Ovary (tissue), 7 donors: ENCODE measurements at regions not wholly inside any gene's neighbourhood (a gene's known extent, or its start where the extent isn't known, plus 50 kb on each side); places are given as distances from the start of the nearest gene placed in this dataset.

Experiments used
- DNase-seq, 5 donors: peaks; one replicate each; pipeline ENCODE4 v3.0.0-alpha.2; 2019 to 2020
- H3K27ac ChIP-seq, 2 donors: fragments of 200-600 bp; one replicate each; pipeline versions ENCODE4 v1.5.1 to v1.8.0; 2019 to 2022
- H3K27me3 ChIP-seq: fragments of 200-600 bp; one replicate; pipeline ENCODE4 v1.8.0; 2022
- H3K36me3 ChIP-seq: fragments of 200-600 bp; sonication (generic); one replicate; pipeline ENCODE4 v1.5.1; 2019
- H3K4me1 ChIP-seq: one replicate; pipeline ENCODE4 v1.8.1; 2013; ENCODE audit warnings: mild to moderate bottlenecking, moderate library complexity; ENCODE audit not compliant: insufficient read depth
- H3K4me3 ChIP-seq: fragments of 200-600 bp; sonication (generic); one replicate; pipeline ENCODE4 v1.5.1; 2017
- H3K9me3 ChIP-seq, 2 donors: fragments of 200-600 bp in 1 of 2; sonication (generic) in 1 of 2; one replicate each; pipeline versions ENCODE4 v1.5.1 to v1.8.1; 2013 to 2019; ENCODE audit warnings: mild to moderate bottlenecking in 1 of 2, moderate library complexity in 1 of 2
- EP300 ChIP-seq: sonication (generic); formaldehyde crosslinking; IDR thresholded peaks from one replicate; pipeline ENCODE4 v1.6.1; 2017; ENCODE audit warnings: antibody characterized with exemption
- POLR2A ChIP-seq: fragments of 450-650 bp; IDR thresholded peaks from one replicate; pipeline ENCODE4 v1.6.1; 2017; ENCODE audit warnings: antibody characterized with exemption, mild to moderate bottlenecking, moderate library complexity
- WGBS, 3 donors: extraction: QIAGEN DNeasy Blood & Tissue Kit in 1 of 3; methylation state at CpG; one replicate each; pipeline versions ENCODE4 v1.1.5 to v1.1.7; 2013 to 2017; 5-methylcytosine and 5-hydroxymethylcytosine counted together
- intact Hi-C, 4 donors: fragments of 100-400 bp; cut with DNase I; formaldehyde crosslinking; loops; one replicate each; pipeline versions ENCODE4 v1.11.0 to v1.15.1; 2022 to 2023
- TF ChIP-seq, protein P1 (sequence below), 3 donors: fragments of 450-650 bp in 2 of 3; fragments of 200-600 bp in 1 of 3; IDR thresholded peaks; one replicate each; pipeline versions ENCODE4 v1.5.1 to v1.8.0; 2016 to 2022; ENCODE audit warnings: antibody characterized with exemption in 3 of 3, mild to moderate bottlenecking in 1 of 3
- donor health status: DM: no; HTN: no; CAD: no; lungs with moderate emphysema.
- donor health status: DM: no; HTN: no; CAD: no.
- donor health status: Bipolar disorder and iron deficiency.
- donor health status: DM: no; HTN: no; CAD: no.
- donor health status: DM: yes; HTN: yes; CAD: no.

DNA sequence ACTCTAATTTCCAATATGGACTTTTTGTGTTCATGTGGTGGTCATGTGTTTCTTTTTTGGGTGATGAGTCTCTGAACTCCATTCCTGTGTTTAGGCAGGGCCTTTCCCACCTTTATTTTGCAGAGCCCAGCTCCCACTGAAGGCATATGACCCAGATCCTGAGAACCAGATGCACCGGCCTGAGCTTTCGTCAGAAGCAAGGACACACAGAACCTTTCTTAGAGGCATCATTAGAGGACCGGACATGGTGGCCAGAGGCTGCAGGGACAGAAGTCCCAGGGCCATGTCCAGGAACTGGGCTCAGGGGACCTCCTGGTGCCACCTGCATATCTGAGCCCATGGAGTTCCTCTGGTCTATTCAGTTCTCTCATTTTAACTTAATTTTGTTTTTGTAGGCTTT, 200.9 kb upstream of the ZNF32 start:
- Histone ChIP-seq H3K36me3 (no peaks in the 10 kb centered on the region), H3K27ac (no peak overlapping the region), H3K27me3 (no peaks in the 10 kb centered on the region), H3K4me1 (peaks cover 8% of the 10 kb centered on the region), H3K4me3 (no peak overlapping the region), H3K9me3 (no peaks in the 10 kb centered on the region)
- intact Hi-C loops: no loop called here
- no peak for DNase-seq
- whole genome bisulfite sequencing, 3 donors: 95 to 97% (median 96%) methylated on average over 3 of the region's 3 CpGs
- TF ChIP-seq, protein P1, sequence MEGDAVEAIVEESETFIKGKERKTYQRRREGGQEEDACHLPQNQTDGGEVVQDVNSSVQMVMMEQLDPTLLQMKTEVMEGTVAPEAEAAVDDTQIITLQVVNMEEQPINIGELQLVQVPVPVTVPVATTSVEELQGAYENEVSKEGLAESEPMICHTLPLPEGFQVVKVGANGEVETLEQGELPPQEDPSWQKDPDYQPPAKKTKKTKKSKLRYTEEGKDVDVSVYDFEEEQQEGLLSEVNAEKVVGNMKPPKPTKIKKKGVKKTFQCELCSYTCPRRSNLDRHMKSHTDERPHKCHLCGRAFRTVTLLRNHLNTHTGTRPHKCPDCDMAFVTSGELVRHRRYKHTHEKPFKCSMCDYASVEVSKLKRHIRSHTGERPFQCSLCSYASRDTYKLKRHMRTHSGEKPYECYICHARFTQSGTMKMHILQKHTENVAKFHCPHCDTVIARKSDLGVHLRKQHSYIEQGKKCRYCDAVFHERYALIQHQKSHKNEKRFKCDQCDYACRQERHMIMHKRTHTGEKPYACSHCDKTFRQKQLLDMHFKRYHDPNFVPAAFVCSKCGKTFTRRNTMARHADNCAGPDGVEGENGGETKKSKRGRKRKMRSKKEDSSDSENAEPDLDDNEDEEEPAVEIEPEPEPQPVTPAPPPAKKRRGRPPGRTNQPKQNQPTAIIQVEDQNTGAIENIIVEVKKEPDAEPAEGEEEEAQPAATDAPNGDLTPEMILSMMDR (IDR thresholded peaks at IDR 0.05): no peak
- no peak for TF ChIP-seq POLR2A
- no peak for TF ChIP-seq EP300

DNA sequence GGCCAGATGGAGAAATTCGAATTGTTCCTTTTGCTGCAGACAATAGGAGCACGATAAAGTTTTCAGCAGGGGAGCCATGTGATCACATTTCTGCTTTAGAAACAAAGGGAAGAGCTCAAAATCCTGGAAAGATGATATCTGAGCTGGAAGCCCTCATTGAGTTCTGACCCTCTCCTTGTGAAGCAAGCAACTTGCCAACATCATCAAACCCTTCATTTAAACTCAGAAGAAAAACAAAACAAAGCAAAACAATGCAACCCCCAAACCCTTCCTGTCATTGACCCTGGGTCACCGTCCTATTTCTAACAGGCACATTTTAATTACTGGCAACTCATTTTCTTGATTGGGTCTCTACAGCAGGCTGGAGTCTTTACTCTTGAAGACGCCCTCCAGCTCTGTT, 198.3 kb upstream of the ZNF32 start:
- no peak overlapping the region for H3K27ac ChIP-seq
- WGBS, 3 donors: 48 to 61% (median 57%) methylated on average over 4 of the region's 4 CpGs
- no peak for TF ChIP-seq POLR2A
- TF ChIP-seq, protein P1 (IDR thresholded peaks at IDR 0.05): no peak
- TF ChIP-seq EP300: no peak

DNA sequence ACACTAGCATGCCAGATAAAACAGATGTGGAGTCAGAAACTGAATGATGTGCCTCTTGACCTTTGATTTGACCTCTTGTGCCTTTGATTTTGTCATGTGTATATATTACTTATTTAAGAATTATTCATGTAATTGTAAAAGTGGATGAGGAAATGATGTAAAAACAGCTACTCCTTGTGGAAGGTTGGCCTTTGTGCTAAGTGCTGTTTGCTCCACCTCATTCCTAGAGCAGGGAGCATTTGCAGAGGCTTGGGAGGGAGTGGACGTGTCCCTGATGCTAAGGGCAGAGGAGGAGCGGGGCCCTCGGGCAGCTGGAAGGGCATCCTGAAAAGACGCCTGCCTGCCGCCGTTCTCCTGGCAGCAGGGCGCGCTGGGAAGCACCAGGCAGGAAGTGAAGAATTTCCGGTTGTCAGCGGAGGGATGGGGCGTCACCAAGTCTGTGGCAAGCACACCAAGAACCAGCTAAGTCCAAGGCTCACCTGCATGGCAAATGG, 197.6 kb upstream of the ZNF32 start:
- Histone ChIP-seq H3K4me1 (peaks cover 8% of the 10 kb centered on the region), H3K4me3 (no peak overlapping the region), H3K27ac (no peak overlapping the region), H3K9me3 (no peaks in the 10 kb centered on the region), H3K36me3 (no peaks in the 10 kb centered on the region), H3K27me3 (no peaks in the 10 kb centered on the region)
- 45 to 68% (median 55%) methylated on average over 11 of the region's 11 CpGs for WGBS, 3 donors
- intact Hi-C loops: no loop called here
- TF ChIP-seq EP300 (no peak), POLR2A (no peak)
- TF ChIP-seq, protein P1 (IDR thresholded peaks at IDR 0.05): no peak
- DNase-seq: no peak

More for the DNA sequence above, 198.3 kb upstream of the ZNF32 start:
- no peak overlapping the region for H3K4me3 ChIP-seq
- no peaks in the 10 kb centered on the region for H3K9me3 ChIP-seq
- H3K27me3 ChIP-seq: no peaks in the 10 kb centered on the region
- no peak for DNase-seq
- intact Hi-C loops: no loop called here
- peaks cover 8% of the 10 kb centered on the region for H3K4me1 ChIP-seq
- no peaks in the 10 kb centered on the region for H3K36me3 ChIP-seq

DNA sequence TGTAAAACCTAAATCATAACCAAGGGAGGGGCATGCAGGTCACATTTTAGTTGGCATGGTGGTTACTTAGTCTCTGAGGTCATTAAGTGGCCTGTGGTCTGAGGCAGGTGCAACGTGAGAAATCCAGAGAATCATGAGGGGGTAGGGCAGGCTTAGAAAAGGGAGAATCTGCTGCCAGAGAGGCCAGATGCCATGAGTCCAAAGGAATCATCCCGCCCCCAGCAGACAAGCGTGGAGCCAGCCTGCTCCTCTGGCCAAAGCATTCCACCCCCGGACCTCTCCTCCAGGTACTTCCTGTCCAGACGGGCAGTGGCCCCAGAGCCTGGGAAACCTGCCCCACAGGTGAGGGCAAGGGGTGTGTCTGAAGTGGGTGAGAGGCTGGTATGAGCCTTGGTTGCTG, 196.4 kb upstream of the ZNF32 start:
- Histone ChIP-seq H3K27me3 (no peaks in the 10 kb centered on the region), H3K4me3 (no peak overlapping the region), H3K9me3 (no peaks in the 10 kb centered on the region), H3K4me1 (peaks cover 8% of the 10 kb centered on the region), H3K27ac (no peak overlapping the region), H3K36me3 (no peaks in the 10 kb centered on the region)
- TF ChIP-seq POLR2A: no peak
- WGBS, 3 donors: 87 to 89% (median 87%) methylated on average over 5 of the region's 5 CpGs
- no peak for DNase-seq
- intact Hi-C loops: no loop called here

DNA sequence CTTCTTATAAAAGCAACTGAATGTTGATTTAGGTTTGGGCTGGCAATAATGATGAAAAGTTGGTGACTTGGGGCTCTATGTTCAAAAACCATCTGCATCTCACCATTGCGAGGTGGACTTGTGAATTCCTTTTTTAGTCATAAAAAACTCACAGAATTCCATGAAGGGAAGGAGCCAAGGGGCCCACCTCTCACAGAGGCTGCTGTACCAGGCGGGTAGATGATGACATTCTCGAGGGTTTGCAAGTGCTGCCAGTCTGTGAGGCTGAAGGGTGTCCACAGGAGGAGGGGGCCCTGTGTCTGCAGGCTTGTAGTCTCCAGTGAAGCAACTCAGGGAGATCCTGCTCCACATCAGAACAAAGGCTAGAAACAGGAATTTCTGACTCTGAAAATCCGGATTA, 195.5 kb upstream of the ZNF32 start:
- intact Hi-C loops: no loop called here
- no peaks in the 10 kb centered on the region for H3K9me3 ChIP-seq
- TF ChIP-seq POLR2A (no peak), EP300 (no peak)
- TF ChIP-seq, protein P1 (IDR thresholded peaks at IDR 0.05): no peak
- H3K4me1 ChIP-seq: peaks cover 8% of the 10 kb centered on the region
- H3K27me3 ChIP-seq: no peaks in the 10 kb centered on the region
- no peak overlapping the region for H3K27ac ChIP-seq
- H3K36me3 ChIP-seq: no peaks in the 10 kb centered on the region
- DNase-seq: no peak
- H3K4me3 ChIP-seq: no peak overlapping the region
- WGBS, 3 donors: 92 to 96% (median 93%) methylated on average over 4 of the region's 4 CpGs
